ENCODE measurements at regions not wholly inside any gene's neighbourhood (a gene's known extent, or its start where the extent isn't known, plus 50 kb on each side); places are given as distances from the start of the nearest gene placed in this dataset.

DNA sequence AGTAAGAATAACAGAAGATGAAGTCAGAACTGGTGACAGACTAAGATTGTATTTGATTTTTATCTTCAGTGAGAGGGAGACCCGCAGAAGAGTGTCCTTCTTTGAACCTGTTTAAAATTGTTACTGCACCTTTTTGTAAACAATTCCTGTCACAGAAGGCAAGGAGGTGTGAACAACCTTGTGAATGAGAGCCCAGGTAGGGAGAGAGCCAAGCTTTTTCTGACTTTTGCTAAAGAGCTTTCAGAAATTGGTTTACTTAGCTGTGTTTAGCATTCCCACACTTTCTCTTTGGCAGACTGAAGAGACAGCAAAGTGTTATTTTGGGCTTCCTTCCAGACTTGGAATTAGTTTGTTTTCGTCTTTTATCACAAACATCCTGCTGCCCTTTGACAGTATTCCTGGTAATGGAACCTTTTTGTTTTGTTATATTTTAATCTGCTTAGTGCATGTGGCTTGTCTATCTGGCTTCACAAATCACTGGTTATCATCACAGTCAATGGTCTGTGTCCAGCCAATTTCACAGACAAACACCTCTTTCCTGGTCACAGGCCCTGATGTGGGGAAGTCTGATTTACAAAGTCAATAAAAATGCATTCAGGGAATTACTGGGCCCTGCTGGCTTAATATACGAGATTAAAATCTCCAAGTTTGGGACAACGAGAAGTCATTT, 85.7 kb upstream of the HS3ST2 start:
- TF ChIP-seq, protein P1, sequence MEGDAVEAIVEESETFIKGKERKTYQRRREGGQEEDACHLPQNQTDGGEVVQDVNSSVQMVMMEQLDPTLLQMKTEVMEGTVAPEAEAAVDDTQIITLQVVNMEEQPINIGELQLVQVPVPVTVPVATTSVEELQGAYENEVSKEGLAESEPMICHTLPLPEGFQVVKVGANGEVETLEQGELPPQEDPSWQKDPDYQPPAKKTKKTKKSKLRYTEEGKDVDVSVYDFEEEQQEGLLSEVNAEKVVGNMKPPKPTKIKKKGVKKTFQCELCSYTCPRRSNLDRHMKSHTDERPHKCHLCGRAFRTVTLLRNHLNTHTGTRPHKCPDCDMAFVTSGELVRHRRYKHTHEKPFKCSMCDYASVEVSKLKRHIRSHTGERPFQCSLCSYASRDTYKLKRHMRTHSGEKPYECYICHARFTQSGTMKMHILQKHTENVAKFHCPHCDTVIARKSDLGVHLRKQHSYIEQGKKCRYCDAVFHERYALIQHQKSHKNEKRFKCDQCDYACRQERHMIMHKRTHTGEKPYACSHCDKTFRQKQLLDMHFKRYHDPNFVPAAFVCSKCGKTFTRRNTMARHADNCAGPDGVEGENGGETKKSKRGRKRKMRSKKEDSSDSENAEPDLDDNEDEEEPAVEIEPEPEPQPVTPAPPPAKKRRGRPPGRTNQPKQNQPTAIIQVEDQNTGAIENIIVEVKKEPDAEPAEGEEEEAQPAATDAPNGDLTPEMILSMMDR (conservative IDR thresholded peaks at IDR 0.05; ENCODE audit: low read depth, low read length): no peak
- no peak for TF ChIP-seq EZH2 (IDR thresholded peaks at IDR 0.05; ENCODE audit: borderline replicate concordance, low read depth, low read length, poor library complexity, severe bottlenecking)

Data from A673 (cell line).